Stimulated activated naive B cell treated with anti-CD40 and anti-IgM and Interleukin-4, amounts not matched to agents 10 μg/mL and 1 μg/mL and 100 μg/mL, for 72 hours (primary cell): ENCODE measurements at regions not wholly inside any gene's neighbourhood (a gene's known extent, or its start where the extent isn't known, plus 50 kb on each side); places are given as distances from the start of the nearest gene placed in this dataset.
"Not testable (repeated sequence)": the region's sequence is repeated elsewhere in the genome, so short reads cannot be mapped to it uniquely, and the experiment has no call there.

ENCODE experiments used
- ATAC-seq, 2 donors: fragments of 150-1000 bp; cut with Tn5 transposase; replicated peaks; 2 replicates each; pipeline ENCODE4 v1.10.0; 2021; ENCODE audit warnings: moderate library complexity in 1 of 2
- DNase-seq: peaks from one replicate; pipeline ENCODE4 v3.0.0; 2021
- H3K27ac Mint-ChIP-seq: one replicate; pipeline ENCODE4 v1.8.0; 2022; ENCODE audit warnings: mild to moderate bottlenecking, mixed read lengths
- H3K27me3 Mint-ChIP-seq, 2 donors: one replicate each; pipeline ENCODE4 v1.8.0; 2022; ENCODE audit warnings: mixed read lengths in 2 of 2
- H3K36me3 Mint-ChIP-seq, 2 donors: one replicate each; pipeline ENCODE4 v1.8.0; 2022; ENCODE audit warnings: mixed read lengths in 2 of 2, mild to moderate bottlenecking in 1 of 2
- H3K4me1 Mint-ChIP-seq, 2 donors: one replicate each; pipeline ENCODE4 v1.8.0; 2022; ENCODE audit warnings: mixed read lengths in 2 of 2, mild to moderate bottlenecking in 1 of 2
- H3K4me3 Mint-ChIP-seq, 2 donors: one replicate each; pipeline ENCODE4 v1.8.0; 2022; ENCODE audit warnings: mild to moderate bottlenecking in 2 of 2, mixed read lengths in 2 of 2, moderate library complexity in 1 of 2
- H3K9me3 Mint-ChIP-seq, 2 donors: one replicate each; pipeline ENCODE4 v1.8.0; 2022; ENCODE audit warnings: mixed read lengths in 2 of 2, mild to moderate bottlenecking in 1 of 2

DNA sequence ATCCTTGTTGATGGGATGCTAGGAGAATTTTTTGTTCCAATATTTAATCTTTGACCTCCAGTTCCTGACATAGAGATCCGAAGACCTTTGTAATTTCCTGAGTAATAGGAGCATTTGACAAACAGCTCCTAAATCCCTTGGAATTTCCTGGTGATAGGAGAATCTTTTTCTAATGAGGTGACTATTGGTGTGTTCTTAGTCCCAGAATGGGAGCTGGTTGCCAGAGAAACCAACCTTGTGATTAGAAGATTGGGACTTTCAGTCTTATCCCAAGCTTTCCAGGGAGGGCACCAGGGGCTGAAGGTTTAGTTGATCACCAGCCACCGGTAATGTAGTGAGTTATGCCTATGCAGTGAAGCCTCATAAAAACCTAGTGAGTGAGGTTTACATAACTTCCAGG, 170.9 kb downstream of the KDM5D start:
- no peak for DNase-seq
- no peaks in the 10 kb centered on the region for H3K27me3 Mint-ChIP-seq
- H3K9me3 Mint-ChIP-seq = no peaks in the 10 kb centered on the region
- H3K4me1 Mint-ChIP-seq = peaks cover 0 to 40% of the 10 kb centered on the region in 2 donors
- peaks cover 0 to 6% of the 10 kb centered on the region in 2 donors for H3K36me3 Mint-ChIP-seq
- no peak for ATAC-seq
- H3K27ac Mint-ChIP-seq = no peak overlapping the region
- no peak overlapping the region for H3K4me3 Mint-ChIP-seq

GRCh38 chrY:19570999-19571398, 173.5 kb downstream of the KDM5D start:
- Mint-ChIP-seq H3K4me3 (peak overlapping the region in 1 of 2 donors; percentile 74), H3K27ac (no peak overlapping the region), H3K36me3 (peaks cover 0 to 6% of the 10 kb centered on the region in 2 donors), H3K4me1 (peaks cover 0 to 40% of the 10 kb centered on the region in 2 donors), H3K27me3 (no peaks in the 10 kb centered on the region), H3K9me3 (no peaks in the 10 kb centered on the region)
- ATAC-seq (peak in 1 of 2 donors; percentile 61), DNase-seq (no peak)

GRCh38 chrY:19567943-19568342, 176.6 kb downstream of the KDM5D start:
- peaks cover 0 to 31% of the 10 kb centered on the region in 2 donors for H3K4me1 Mint-ChIP-seq
- H3K27me3 Mint-ChIP-seq = no peaks in the 10 kb centered on the region
- no peak for DNase-seq
- peak overlapping the region in 1 of 2 donors; percentile 98 for H3K4me3 Mint-ChIP-seq
- H3K27ac Mint-ChIP-seq = no peak overlapping the region
- ATAC-seq = no peak
- H3K36me3 Mint-ChIP-seq = peaks cover 0 to 5% of the 10 kb centered on the region in 2 donors
- no peaks in the 10 kb centered on the region for H3K9me3 Mint-ChIP-seq

- H3K4me3 Mint-ChIP-seq = peak overlapping the region in 1 of 2 donors; percentile 98
- peak in 1 of 2 donors; percentile 83 for ATAC-seq
- H3K9me3 Mint-ChIP-seq = no peaks in the 10 kb centered on the region
- no peaks in the 10 kb centered on the region for H3K27me3 Mint-ChIP-seq
- H3K4me1 Mint-ChIP-seq = peaks cover 0 to 27% of the 10 kb centered on the region in 2 donors
- peaks cover 0 to 1% of the 10 kb centered on the region in 2 donors for H3K36me3 Mint-ChIP-seq
- DNase-seq = no peak
- H3K27ac Mint-ChIP-seq = no peak overlapping the region
Measured at GRCh38 chrY:19567051-19567921, 177.2 kb downstream of the KDM5D start.

DNA sequence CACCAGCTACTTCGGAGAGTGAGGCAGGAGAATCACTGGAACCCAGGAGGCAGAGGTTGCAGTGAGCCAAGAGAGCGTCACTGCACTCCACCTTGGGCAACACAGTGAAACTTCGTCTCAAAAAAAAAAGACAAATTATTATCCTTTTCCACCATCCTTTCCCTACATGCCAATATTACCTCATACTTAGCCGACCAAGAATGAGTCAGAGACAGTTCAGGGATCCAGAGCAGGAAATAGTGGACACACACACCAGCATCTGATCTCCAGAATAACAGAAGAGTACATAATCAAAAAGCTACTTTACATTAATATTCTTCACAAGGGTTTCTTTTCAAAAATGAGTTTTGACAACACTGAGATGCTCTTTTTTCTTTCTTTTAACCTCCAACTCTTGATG, 185.4 kb downstream of the KDM5D start:
- no peak for DNase-seq
- Mint-ChIP-seq H3K4me1 (no peaks in the 10 kb centered on the region), H3K27me3 (no peaks in the 10 kb centered on the region), H3K27ac (no peak overlapping the region), H3K9me3 (no peaks in the 10 kb centered on the region), H3K36me3 (peaks cover 0 to 2% of the 10 kb centered on the region in 2 donors), H3K4me3 (no peak overlapping the region)
- ATAC-seq = no peak

DNA sequence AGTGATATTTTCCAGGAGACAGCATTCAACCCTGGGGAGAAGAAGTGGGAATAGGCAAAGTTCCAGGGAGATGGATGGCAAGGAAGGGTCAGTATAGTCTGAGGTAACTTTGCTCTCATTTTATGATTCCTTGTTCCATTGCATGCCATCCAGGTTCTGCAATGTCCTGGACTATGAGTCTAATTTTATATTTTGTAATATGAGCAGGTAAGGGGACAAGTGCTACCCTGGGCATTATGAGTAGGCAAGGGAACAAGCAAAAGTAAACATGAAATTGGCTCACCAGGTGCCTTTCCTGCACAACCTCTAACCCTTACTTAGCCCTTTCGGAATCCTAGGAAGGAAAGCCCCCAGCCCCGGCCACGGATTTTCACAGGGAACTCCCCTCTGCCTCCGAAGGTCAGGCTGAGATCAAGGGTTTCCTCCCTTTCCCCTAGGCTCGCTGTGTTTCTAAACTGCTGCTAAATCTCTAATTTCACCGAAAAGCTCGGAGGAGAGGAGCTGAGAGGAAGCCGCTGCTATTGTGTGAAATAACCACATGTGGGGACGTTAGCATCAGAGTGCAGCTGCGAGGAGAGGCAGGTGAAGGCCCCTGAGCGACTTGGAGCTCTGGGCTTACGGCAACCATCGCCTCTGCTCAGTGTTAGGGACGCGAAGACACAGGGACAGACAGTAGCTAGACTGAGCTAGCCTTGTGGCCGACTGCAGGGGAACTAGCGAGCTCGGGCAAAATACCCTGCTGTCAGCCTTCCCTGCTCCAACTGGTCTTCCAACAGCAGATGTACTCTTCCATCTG, 194.7 kb downstream of the KDM5D start:
- Mint-ChIP-seq H3K36me3 (peaks cover 0 to 2% of the 10 kb centered on the region in 2 donors), H3K27ac (no peak overlapping the region), H3K4me3 (no peak overlapping the region), H3K27me3 (no peaks in the 10 kb centered on the region), H3K4me1 (no peaks in the 10 kb centered on the region), H3K9me3 (no peaks in the 10 kb centered on the region)
- DNase-seq (no peak), ATAC-seq (no peak)

DNA sequence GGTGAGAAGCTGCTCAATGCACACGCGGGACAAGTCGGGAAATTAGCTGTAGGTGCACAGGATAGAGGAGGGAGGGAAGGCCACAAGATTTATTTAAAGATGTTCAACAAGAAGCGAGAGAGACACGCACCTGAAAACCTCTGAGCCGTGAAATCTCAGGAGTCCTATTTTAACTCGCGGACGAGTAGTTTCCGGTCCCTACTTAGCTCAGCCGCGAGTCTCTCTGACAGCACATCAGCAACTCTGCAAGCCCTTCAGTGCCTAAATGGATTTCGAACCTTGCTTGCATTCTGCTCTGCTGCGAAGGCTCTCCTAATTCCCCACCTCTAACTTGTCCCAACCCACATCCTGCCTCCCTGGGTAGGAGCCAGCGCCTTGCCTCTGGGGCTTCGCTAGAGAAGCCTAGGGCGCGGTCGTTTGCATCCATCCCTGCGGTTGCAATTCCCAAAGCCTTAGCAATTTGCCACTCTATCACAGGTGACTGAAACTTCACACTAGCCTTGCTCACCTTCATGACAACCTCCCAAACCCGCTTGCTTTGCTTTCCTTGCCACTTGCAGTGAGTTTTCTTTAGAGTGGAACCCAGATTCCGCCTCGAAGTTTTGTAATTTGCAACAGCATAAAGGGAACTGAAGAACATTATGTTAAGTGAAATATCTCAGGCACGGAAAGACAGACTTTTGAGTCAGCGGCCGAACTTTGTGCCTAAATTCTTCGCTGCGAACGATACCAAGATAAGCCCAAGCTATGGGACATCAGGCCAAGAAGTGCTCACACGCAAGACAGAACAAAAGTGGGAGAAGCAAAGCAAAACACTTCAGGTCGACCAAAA, 202.8 kb downstream of the KDM5D start:
- Mint-ChIP-seq H3K36me3 (no peaks in the 10 kb centered on the region), H3K27ac (no peak overlapping the region), H3K4me3 (peak overlapping the region in 1 of 2 donors; percentile 58), H3K4me1 (peaks cover 0 to 20% of the 10 kb centered on the region in 2 donors), H3K9me3 (no peaks in the 10 kb centered on the region), H3K27me3 (no peaks in the 10 kb centered on the region)
- no peak for DNase-seq
- peak in 1 of 2 donors; percentile 95 for ATAC-seq

DNA sequence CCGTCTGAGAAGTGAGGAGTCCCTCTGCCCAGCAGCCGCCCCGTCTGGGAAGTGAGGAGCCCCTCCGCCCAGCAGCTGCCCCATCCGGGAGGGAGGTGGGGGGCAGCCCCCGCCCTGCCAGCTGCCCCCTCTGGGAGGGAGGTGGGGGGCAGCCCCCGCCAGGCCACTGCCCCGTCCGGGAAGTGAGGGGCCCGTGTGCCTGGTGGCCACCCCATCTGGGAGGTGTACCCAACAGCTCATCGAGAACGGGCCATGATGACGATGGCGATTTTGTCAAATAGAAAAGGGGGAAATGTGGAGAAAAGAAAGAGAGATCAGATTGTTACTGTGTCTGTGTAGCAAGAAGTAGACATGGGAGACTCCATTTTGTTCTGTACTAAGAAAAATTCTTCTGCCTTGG, 208.8 kb downstream of the KDM5D start:
- H3K36me3 Mint-ChIP-seq, H3K4me1 Mint-ChIP-seq, H3K9me3 Mint-ChIP-seq, H3K4me3 Mint-ChIP-seq, ATAC-seq, H3K27ac Mint-ChIP-seq, H3K27me3 Mint-ChIP-seq, DNase-seq: not testable (repeated sequence)

DNA sequence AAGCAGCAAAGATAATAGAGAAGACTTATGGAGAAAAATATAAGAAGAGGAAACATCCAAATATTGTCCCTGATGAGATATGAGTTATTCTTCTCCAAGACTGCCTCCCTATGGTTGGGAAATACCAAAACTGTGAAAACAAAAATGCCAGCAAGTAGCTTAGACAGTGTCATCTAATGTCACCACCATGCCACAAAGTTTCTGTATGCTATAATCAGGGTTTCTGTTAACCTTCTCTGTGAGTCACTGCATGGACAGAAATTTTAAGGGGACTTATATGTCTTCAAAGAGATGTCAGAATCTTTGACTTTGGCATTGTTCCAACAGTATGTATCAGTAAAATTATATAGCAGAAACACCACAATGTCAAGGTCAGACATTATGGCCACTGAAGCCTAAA, 222.6 kb downstream of the KDM5D start:
- Mint-ChIP-seq H3K9me3 (peaks cover 0 to 2% of the 10 kb centered on the region in 2 donors), H3K27me3 (no peaks in the 10 kb centered on the region), H3K36me3 (no peaks in the 10 kb centered on the region), H3K27ac (no peak overlapping the region), H3K4me1 (no peaks in the 10 kb centered on the region), H3K4me3 (no peak overlapping the region)
- no peak for DNase-seq
- ATAC-seq = peak in 1 of 2 donors; percentile 25

DNA sequence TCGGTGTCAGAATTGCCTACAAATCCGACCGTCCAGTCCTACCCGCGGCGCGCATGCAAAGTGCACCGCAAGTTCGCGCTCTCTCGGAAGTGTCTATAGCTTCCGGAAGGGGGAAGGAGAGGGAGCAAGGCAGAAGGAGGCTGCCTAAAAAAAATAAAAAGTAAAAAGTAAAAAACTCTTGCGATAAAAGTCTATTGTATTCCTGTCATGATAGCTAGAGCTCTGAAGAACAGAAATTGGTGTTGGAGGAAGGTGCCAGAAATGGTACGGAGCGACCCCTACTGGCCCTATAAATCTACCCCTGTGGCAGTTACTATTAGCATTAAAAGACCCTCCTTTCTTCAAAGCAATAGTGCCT, 241.5 kb downstream of the KDM5D start:
- Mint-ChIP-seq H3K9me3 (no peaks in the 10 kb centered on the region), H3K4me3 (peak overlapping the region in 1 of 2 donors; percentile 89), H3K36me3 (no peaks in the 10 kb centered on the region), H3K27me3 (no peaks in the 10 kb centered on the region), H3K27ac (no peak overlapping the region), H3K4me1 (peaks cover 0 to 13% of the 10 kb centered on the region in 2 donors)
- ATAC-seq (peak in 1 of 2 donors; percentile 66), DNase-seq (no peak)

DNA sequence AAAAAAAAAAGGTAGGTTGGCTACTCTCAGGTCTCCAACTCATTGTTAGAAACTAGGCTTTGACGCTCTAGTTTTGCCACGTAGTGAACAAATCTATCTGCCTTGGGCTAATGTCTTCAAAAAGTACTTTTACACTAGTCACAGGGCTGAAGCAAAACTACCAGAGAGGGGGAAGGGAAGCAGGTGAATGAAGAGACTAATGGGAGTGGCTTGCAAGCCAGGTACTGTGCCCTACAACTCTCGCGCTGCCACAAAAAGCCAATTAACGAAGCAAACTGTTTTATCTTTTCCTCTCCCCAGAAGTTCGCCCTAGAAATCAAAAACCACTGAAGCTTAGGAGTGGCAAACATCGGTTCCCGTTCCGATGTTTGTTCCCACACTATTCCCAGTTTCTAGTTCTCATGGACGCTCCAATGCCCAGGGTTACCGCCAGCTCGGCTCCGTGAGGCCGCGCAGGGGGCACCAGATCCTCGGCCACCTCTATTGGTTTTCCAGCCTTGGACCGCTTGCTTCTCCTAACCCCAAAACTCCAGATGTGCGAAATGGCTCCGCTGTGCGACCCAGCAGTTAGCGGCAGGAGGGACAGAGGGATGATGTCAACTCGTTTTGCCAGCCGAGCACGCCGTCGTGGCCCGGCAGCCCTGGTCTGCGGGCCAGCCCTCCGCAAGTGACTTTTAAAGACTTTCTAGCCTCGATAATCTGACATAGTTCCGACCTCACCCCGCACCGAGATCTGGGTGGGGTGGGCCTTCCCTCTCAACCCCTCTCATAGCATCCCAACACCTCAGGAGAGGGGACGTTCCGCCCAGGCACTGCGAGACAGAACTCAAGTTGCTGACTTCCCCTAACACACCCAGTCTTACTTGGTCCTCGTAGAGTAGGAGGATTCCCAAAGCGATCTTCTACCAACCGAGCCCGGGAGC, 242.1 kb downstream of the KDM5D start:
- peak in 1 of 2 donors; percentile 51 for ATAC-seq
- Mint-ChIP-seq H3K27ac (no peak overlapping the region), H3K27me3 (no peaks in the 10 kb centered on the region)

DNA sequence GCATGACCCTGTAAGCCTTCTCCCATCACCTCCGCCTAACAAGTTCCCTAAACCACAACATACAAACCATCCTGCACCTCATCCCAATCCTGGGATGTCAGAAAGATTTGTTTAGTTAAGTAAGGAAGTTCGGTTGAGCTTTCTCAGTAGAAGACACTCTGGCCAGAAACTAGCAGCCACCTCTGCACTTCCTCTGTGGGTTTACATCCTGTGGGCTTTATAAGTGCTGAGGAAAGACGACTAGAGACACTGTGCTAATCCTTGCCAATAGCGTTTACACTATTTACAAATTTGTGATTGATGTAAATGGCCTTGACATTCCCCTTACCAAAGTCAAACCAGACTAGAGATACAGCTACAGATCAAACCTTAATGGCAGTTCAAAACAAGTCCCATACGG, 246.0 kb downstream of the KDM5D start:
- Mint-ChIP-seq H3K4me1 (peaks cover 0 to 13% of the 10 kb centered on the region in 2 donors), H3K4me3 (no peak overlapping the region), H3K27ac (no peak overlapping the region), H3K36me3 (no peaks in the 10 kb centered on the region), H3K27me3 (no peaks in the 10 kb centered on the region), H3K9me3 (no peaks in the 10 kb centered on the region)
- DNase-seq = no peak
- ATAC-seq = no peak

More for the DNA sequence above, 242.1 kb downstream of the KDM5D start:
- no peak for DNase-seq
- Mint-ChIP-seq H3K36me3 (no peaks in the 10 kb centered on the region), H3K9me3 (no peaks in the 10 kb centered on the region), H3K4me3 (peak overlapping the region in 1 of 2 donors; percentile 89), H3K4me1 (peaks cover 0 to 13% of the 10 kb centered on the region in 2 donors)

DNA sequence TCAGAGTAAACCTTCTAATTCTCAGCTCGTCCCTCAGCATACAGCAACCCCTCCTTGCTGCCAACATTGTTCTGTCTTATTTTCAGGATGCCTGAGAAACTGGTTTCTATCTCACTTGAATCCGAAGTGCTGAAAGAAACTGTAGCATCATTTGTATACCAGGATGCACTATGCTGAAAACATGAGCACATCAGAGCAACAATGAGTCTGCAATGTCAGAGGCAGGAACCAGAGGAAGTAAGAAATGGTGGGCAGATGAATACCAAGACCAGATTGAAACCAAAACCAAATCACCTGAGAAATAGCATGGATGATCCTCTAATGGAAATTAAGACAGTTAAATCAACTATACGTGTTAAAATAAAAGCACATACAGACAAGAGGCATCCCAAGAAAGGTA, 257.0 kb downstream of the KDM5D start:
- peaks cover 0 to 8% of the 10 kb centered on the region in 2 donors for H3K36me3 Mint-ChIP-seq
- H3K9me3 Mint-ChIP-seq = peaks cover 0 to 7% of the 10 kb centered on the region in 2 donors
- no peak for DNase-seq

More for the DNA sequence above, 257.0 kb downstream of the KDM5D start:
- H3K4me3 Mint-ChIP-seq = no peak overlapping the region
- H3K27me3 Mint-ChIP-seq = no peaks in the 10 kb centered on the region
- no peaks in the 10 kb centered on the region for H3K4me1 Mint-ChIP-seq
- no peak for ATAC-seq
- no peak overlapping the region for H3K27ac Mint-ChIP-seq
